Peyer's patch (tissue), 4 donors: ENCODE measurements at regions not wholly inside any gene's neighbourhood (a gene's known extent, or its start where the extent isn't known, plus 50 kb on each side); places are given as distances from the start of the nearest gene placed in this dataset.

Source experiments
- POLR2A ChIP-seq, 2 donors: fragments of 450-650 bp; IDR thresholded peaks; one replicate each; pipeline ENCODE4 v1.5.1; 2017; ENCODE audit warnings: antibody characterized with exemption in 2 of 2, mild to moderate bottlenecking in 2 of 2, moderate library complexity in 2 of 2
- TF ChIP-seq, protein P1 (sequence below), 6 experiments: fragments of 450-650 bp in 4 of 6; fragments of 200-600 bp in 2 of 6; sonication (generic) in 1 of 6; IDR thresholded peaks; one replicate each; pipeline ENCODE4 v1.5.1; 2017 to 2019; ENCODE audit warnings: antibody characterized with exemption in 6 of 6, mild to moderate bottlenecking in 3 of 6, moderate library complexity in 1 of 6

DNA sequence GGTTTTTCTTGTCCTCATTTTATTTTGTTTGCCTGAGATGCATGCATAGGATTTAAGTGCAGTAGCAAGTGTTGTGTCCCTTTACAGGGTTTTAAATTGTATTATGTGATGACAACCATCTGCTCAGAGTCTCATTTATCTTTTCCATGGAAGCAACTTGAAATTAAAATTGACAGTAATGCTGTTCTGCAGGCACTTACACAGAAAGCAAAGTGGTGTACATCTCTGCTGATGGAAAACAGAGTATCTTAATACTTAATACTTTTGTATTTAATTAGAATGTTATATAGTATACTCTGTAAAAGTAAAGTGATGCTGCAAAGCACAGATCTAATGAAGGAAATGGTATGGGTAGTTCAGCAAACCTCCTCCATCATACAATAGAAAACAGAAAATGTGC, 482.9 kb downstream of the POM121L12 start:
- TF ChIP-seq POLR2A (IDR thresholded peaks at IDR 0.05) = no peak
- TF ChIP-seq, protein P1, sequence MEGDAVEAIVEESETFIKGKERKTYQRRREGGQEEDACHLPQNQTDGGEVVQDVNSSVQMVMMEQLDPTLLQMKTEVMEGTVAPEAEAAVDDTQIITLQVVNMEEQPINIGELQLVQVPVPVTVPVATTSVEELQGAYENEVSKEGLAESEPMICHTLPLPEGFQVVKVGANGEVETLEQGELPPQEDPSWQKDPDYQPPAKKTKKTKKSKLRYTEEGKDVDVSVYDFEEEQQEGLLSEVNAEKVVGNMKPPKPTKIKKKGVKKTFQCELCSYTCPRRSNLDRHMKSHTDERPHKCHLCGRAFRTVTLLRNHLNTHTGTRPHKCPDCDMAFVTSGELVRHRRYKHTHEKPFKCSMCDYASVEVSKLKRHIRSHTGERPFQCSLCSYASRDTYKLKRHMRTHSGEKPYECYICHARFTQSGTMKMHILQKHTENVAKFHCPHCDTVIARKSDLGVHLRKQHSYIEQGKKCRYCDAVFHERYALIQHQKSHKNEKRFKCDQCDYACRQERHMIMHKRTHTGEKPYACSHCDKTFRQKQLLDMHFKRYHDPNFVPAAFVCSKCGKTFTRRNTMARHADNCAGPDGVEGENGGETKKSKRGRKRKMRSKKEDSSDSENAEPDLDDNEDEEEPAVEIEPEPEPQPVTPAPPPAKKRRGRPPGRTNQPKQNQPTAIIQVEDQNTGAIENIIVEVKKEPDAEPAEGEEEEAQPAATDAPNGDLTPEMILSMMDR (IDR thresholded peaks at IDR 0.05) = no peak
